NCI-H446 (cell line): ENCODE measurements at regions not wholly inside any gene's neighbourhood (a gene's known extent, or its start where the extent isn't known, plus 50 kb on each side); places are given as distances from the start of the nearest gene placed in this dataset.

Experiments
- DNase-seq, 2 experiments: peaks; one replicate each; lab custom pipeline; 2025; lab: John Stamatoyannopoulos, UW

DNA sequence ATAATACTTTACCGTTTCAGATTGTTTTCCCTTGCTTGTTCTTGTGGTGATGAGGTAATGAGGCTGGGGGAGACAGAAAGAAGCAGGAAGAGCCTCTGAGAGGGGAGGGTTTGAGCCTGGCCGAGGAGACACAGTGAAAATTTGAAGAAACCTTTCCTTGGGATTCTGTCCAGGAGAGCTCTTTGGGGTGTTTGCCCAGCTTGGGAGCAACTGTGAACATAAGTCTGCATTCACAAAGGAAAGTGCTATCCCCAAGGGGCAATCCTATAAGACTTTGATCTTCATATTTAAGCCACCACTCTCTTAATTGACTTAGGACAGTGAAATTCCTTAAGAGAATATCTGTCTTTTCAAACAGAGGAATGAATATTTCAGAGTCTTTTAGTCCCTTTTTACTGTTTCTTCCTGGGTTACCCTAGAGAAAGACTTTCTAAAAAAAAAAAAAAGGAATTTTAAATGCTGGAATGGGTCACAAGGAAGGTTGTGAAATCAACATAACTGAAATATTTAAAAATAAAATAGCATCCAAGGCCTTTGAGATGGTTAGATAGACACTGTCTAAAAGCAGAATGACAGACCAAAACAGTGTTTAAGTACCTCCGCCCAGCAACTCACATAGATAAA is 52.5 kb upstream of the STAM2 start:
- DNase-seq: no peak

- DNase-seq: no peak
Observed at GRCh38 chr2:152231446-152231845, 55.9 kb upstream of the STAM2 start.

GRCh38 chr2:152234277-152234676 is 58.7 kb upstream of the STAM2 start:
- DNase-seq: no peak

- DNase-seq: peak in 1 of 2 experiments; percentile 58
Observed at GRCh38 chr2:152236191-152236925, 60.8 kb upstream of the STAM2 start.

GRCh38 chr2:152238016-152238415 is 62.5 kb upstream of the STAM2 start:
- DNase-seq: peak; percentile 41 to 81

DNA sequence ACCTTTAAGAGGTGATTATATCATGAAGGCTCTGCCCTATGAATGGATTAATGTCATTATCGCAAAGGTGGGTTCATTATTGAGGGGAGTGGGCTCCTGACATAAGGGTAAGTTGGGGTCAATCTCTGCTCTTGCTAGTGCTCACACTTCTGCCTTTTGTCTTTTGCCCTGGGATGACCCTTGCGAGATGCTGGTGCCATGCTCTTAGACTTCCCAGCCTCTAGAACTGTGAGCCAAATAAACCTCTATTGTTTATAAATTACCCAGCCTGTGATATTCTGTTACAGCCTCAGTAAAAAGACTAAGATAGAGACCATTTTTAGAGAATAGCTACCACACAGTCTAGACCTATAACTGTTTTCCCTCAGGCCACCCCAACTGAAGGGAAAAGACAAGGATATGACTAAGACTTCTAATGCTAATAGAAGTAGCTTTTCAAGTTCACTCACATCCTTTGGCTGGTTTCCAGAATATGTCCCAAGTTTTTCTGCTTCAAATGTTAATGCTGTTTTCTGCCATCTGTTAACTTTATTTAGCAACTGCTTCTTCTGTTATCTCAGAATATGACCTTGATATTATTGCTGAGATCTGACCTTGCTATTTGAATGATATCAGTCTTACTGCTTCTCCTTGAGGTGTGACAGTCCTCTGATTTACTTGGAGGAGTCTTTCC is 65.1 kb upstream of the STAM2 start:
- peak; percentile 18 to 82 for DNase-seq

GRCh38 chr2:152241948-152242729 is 66.6 kb upstream of the STAM2 start:
- peak in 1 of 2 experiments; percentile 33 for DNase-seq

DNA sequence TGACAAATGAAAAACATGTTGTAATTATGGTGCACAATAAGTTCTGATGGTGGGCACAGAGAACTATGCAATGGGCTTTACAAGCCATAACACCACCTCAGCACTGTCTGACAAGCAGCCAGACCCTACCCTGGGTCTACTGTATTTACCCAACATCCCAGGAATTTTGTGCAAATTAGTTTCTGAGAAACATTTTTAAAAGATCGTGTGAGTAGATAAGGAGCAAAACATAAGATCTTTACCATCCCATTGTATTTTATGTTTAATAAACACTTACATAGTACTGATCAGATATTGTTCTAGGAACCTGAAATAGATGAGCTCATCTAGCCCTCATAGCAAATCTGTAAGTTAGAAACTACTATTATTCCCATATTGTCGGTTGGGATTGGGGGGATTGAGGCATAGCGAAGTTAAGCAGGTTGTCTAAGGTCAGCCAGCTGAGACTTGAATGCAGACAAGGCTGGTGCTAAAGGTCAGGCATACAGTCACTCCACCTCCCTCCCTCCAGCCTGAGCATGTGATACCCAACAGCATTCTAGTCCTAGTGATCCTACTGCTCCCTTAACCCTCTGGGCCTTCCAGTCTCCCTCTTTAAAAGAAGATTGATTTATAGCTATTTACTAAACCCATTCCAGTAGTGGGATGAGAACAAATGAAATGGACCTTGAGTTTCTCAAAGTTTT is 67.4 kb upstream of the STAM2 start:
- no peak for DNase-seq

- DNase-seq: peak in 1 of 2 experiments; percentile 72
Observed at GRCh38 chr2:152243761-152244640, 68.4 kb upstream of the STAM2 start.

GRCh38 chr2:152245653-152246052 is 70.1 kb upstream of the STAM2 start:
- no peak for DNase-seq

DNA sequence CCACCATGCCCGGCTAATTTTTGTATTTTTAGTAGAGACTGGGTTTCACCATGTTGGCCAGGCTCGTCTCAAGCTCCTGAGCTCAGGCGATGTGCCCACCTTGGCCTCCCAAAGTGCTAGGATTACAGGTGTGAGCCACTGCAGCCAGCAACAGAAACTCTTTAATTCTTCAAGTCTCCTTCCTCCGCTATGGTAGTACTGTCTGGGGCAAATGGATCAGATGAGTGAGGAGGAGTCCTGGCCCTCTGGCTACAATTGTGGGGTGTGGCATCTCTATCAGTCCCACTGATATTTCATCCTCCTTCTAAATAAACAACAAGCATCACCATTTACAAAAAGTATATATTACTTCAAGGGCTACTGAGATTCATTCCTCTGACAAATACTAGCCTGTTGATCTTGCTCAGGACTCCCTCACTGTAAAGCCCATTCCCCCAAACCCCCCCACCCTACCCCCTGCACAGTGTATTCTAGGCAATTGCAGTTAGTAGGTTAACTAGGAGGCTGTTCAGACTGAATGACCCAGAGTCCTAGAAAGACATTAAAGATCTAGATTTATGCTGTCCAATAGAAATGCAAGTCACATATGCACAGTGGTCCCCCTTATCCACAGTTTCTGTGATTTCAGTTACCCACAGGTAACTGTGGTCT is 71.2 kb upstream of the STAM2 start:
- no peak for DNase-seq

GRCh38 chr2:152247337-152247695 is 71.8 kb upstream of the STAM2 start:
- no peak for DNase-seq

- DNase-seq: no peak
Observed at GRCh38 chr2:152250421-152251100, 75.0 kb upstream of the STAM2 start.

- no peak for DNase-seq
Observed at GRCh38 chr2:152251211-152251610, 75.6 kb upstream of the STAM2 start.

DNA sequence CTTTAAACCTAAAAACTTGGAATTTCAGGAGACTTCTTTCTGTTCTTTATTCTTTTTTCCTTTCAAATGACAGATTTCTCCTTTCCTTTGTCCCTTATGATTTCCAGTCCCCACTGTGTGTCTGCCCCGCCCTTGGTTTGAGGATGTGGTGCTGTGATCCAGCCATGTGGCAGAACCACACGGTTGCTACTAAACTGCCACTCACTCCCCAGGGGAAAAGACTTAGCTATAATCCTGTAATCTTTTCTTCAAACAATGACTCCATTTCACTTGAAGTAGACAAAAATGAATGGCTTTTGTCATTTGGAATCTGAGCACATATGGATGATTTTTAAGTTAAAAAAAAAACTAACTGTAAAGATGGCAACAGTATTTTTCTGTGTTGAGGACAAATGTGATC is 76.2 kb upstream of the STAM2 start:
- no peak for DNase-seq

- no peak for DNase-seq
Observed at GRCh38 chr2:152254486-152254885, 78.9 kb upstream of the STAM2 start.

GRCh38 chr2:152254976-152255375 is 79.4 kb upstream of the STAM2 start:
- DNase-seq: no peak

- DNase-seq: no peak
Observed at GRCh38 chr2:152255918-152256317, 79.1 kb upstream of the FMNL2 start.

GRCh38 chr2:152260939-152261338 is 74.0 kb upstream of the FMNL2 start:
- DNase-seq: no peak

- DNase-seq: no peak
Observed at GRCh38 chr2:152263911-152264310, 71.1 kb upstream of the FMNL2 start.
